GM23248 (cell line): ENCODE measurements at regions not wholly inside any gene's neighbourhood (a gene's known extent, or its start where the extent isn't known, plus 50 kb on each side); places are given as distances from the start of the nearest gene placed in this dataset.

Experiments used
- EZH2 ChIP-seq: fragments of 200-600 bp; sonication (generic); IDR thresholded peaks from 2 replicates; pipeline ENCODE4 v1.6.1; 2018; ENCODE audit warnings: antibody characterized with exemption, mild to moderate bottlenecking; ENCODE audit not compliant: insufficient read depth, poor library complexity, severe bottlenecking
- EZH2phosphoT487 ChIP-seq: fragments of 200-600 bp; sonication (generic); IDR thresholded peaks from 2 replicates; pipeline ENCODE4 v1.6.1; 2018; ENCODE audit warnings: antibody characterized with exemption, moderate library complexity, mild to moderate bottlenecking, low read depth; ENCODE audit not compliant: insufficient read depth

DNA sequence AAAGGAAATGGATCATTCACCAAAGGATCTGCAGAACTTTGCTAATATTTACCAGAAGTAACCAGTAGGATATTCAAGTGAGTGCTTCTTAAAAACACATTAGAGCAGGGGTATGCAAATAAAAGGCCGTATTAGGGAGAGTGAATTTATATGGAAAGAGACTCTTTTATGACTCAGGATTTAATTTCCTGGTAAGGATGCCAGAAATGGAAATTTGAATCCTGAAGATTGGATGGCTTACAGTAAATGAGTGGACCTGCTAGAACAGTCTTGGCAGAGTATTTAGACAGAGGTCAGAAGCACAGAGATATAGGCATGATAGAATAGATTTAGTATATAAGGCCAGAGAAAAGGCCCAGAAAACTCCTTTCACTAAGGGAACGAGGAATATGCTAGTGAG lies 201.6 kb downstream of the SLITRK5 start:
- no peak for TF ChIP-seq EZH2phosphoT487
- no peak for TF ChIP-seq EZH2
